HepG2 (cell line): ENCODE measurements at regions not wholly inside any gene's neighbourhood (a gene's known extent, or its start where the extent isn't known, plus 50 kb on each side); places are given as distances from the start of the nearest gene placed in this dataset.

ENCODE experiments used
- ATAC-seq: fragments of 200-7000 bp; cut with Tn5 transposase; 3 replicates; pipeline ENCODE4 v1.9.1; 2020; ENCODE audit warnings: mild to moderate bottlenecking, moderate library complexity
- BruUV-seq: library from RNA; stranded (reverse); fragments of 400-500 nt; replicated peaks from 2 replicates; lab custom pipeline; 2021; lab: Mats Ljungman, UMichigan
- CTCF ChIA-PET: fragments of 300-600 bp; formaldehyde crosslinking; extraction: SDS; loops from one replicate; lab custom pipeline; 2021; ENCODE audit warnings: low total read pairs, inconsistent platforms, low intra/inter-chr PET ratio; lab: Yijun Ruan, JAX
- POLR2A ChIA-PET: fragments of 350-600 bp; sonication (Branson Sonifier 250); formaldehyde crosslinking; loops from one replicate; lab custom pipeline; 2020; ENCODE audit warnings: antibody characterized with exemption, inconsistent platforms; lab: Yijun Ruan, JAX
- DNase-seq: peaks from one replicate; pipeline ENCODE4 v3.0.0-alpha.2; 2015; ENCODE audit warnings: low spot score
- FAIRE-seq: peaks from 3 replicates; lab custom pipeline; 2011; peaks lifted over from hg19 to GRCh38; lab: Jason Lieb, UNC
- H2AFZ ChIP-seq: one replicate; pipeline ENCODE4 v1.6.1; 2011; ENCODE audit warnings: low read length, inconsistent platforms
- H3K27ac ChIP-seq: fragments of 300-600 bp; 3 replicates; pipeline ENCODE4 v1.8.0; 2011; ENCODE audit warnings: mixed run types, mild to moderate bottlenecking, mixed read lengths, low read length, inconsistent platforms; ENCODE audit not compliant: insufficient read depth; ENCODE audit errors: extremely low read length
- H3K27me3 ChIP-seq, 2 experiments: fragments of 200-600 bp in 1 of 2; 2 replicates in 1 of 2; 3 replicates in 1 of 2; pipeline versions ENCODE4 v1.6.0 to v1.8.0; 2011; ENCODE audit warnings: low read length in 2 of 2, mild to moderate bottlenecking in 2 of 2, moderate library complexity in 2 of 2, inconsistent platforms in 1 of 2; ENCODE audit not compliant: insufficient read depth in 2 of 2, control insufficient read depth in 1 of 2
- H3K36me3 ChIP-seq, 2 experiments: fragments of 200-600 bp in 1 of 2; replicated peaks in 1 of 2; 2 replicates in 1 of 2; 3 replicates in 1 of 2; pipeline versions ENCODE4 v1.5.1 to v1.8.0; 2011; ENCODE audit warnings: low read length in 2 of 2, inconsistent platforms in 1 of 2; ENCODE audit not compliant: insufficient read depth in 2 of 2, control insufficient read depth in 1 of 2
- H3K4me1 ChIP-seq: 2 replicates; pipeline ENCODE4 v1.5.1; 2012; ENCODE audit warnings: low read length, inconsistent platforms; ENCODE audit not compliant: insufficient read depth
- H3K4me2 ChIP-seq: 2 replicates; pipeline ENCODE4 v1.6.0; 2011; ENCODE audit warnings: low read depth, low read length, inconsistent platforms
- H3K4me3 ChIP-seq, 3 experiments: fragments of 200-600 bp in 1 of 3; sonication (generic), shearing (Covaris generic) in 1 of 3; replicated peaks in 1 of 3; 2 replicates each; pipeline ENCODE4 v1.5.1; 2011 to 2016; ENCODE audit warnings: low read length in 3 of 3, inconsistent platforms in 2 of 3, low read depth in 2 of 3, mild to moderate bottlenecking in 2 of 3, control low read depth in 1 of 3, mixed read lengths in 1 of 3; ENCODE audit not compliant: insufficient read depth in 1 of 3
- H3K79me2 ChIP-seq: one replicate; pipeline ENCODE4 v1.6.1; 2011; ENCODE audit warnings: low read length, inconsistent platforms; ENCODE audit not compliant: insufficient read depth
- H3K9ac ChIP-seq: 2 replicates; pipeline ENCODE4 v1.6.0; 2011; ENCODE audit warnings: mild to moderate bottlenecking, low read depth, low read length, inconsistent platforms; ENCODE audit not compliant: insufficient read depth
- H3K9me3 ChIP-seq: 2 replicates; pipeline ENCODE4 v1.5.1; 2012; ENCODE audit warnings: mild to moderate bottlenecking, low read length
- H4K20me1 ChIP-seq: 2 replicates; pipeline ENCODE4 v1.6.0; 2011; ENCODE audit warnings: inconsistent platforms, mild to moderate bottlenecking, low read length, moderate library complexity; ENCODE audit not compliant: insufficient read depth
- AKNA ChIP-seq: sonication (generic); formaldehyde crosslinking; IDR thresholded peaks from 2 replicates; pipeline ENCODE4 v1.4.0; 2020; ENCODE audit warnings: missing genetic modification reagents, borderline replicate concordance
- DMAP1 ChIP-seq: IDR thresholded peaks from 2 replicates; pipeline ENCODE4 v1.6.1; 2016
- DNMT1 ChIP-seq: sonication (generic); formaldehyde crosslinking; IDR thresholded peaks from 2 replicates; pipeline ENCODE4 v1.5.1; 2020; ENCODE audit warnings: mild to moderate bottlenecking, missing genetic modification reagents
- DR1 ChIP-seq: sonication (generic); formaldehyde crosslinking; IDR thresholded peaks from 2 replicates; pipeline ENCODE4 v1.8.0; 2021; ENCODE audit warnings: mild to moderate bottlenecking, missing genetic modification reagents, inconsistent platforms
- DZIP1 ChIP-seq: sonication (generic); formaldehyde crosslinking; IDR thresholded peaks from 2 replicates; pipeline ENCODE4 v1.5.0; 2020; ENCODE audit warnings: mild to moderate bottlenecking, missing genetic modification reagents
- HOXA7 ChIP-seq: sonication (generic); formaldehyde crosslinking; IDR thresholded peaks from 2 replicates; pipeline ENCODE4 v1.8.1; 2022; ENCODE audit warnings: mild to moderate bottlenecking, missing genetic modification reagents, moderate library complexity
- KLF11 ChIP-seq: IDR thresholded peaks from 2 replicates; pipeline ENCODE4 v1.6.1; 2016; ENCODE audit warnings: missing compliant biosample characterization
- LBX2 ChIP-seq: sonication (generic); formaldehyde crosslinking; IDR thresholded peaks from 2 replicates; pipeline ENCODE4 v1.5.0; 2020; ENCODE audit warnings: missing genetic modification reagents, mild to moderate bottlenecking, borderline replicate concordance
- MAFF ChIP-seq: IDR thresholded peaks from 2 replicates; pipeline ENCODE4 v1.6.1; 2011; ENCODE audit warnings: low read depth, low read length, improper control_type of control experiment
- MYNN ChIP-seq: sonication (generic); formaldehyde crosslinking; IDR thresholded peaks from 2 replicates; pipeline ENCODE4 v1.4.0; 2020; ENCODE audit warnings: mild to moderate bottlenecking, low read depth, missing genetic modification reagents
- RXRA ChIP-seq: sonication (generic); formaldehyde crosslinking; IDR thresholded peaks from 2 replicates; pipeline ENCODE4 v1.5.1; 2020; ENCODE audit warnings: missing genetic modification reagents
- SNAI1 ChIP-seq: sonication (generic); formaldehyde crosslinking; IDR thresholded peaks from 2 replicates; pipeline ENCODE4 v1.5.0; 2020; ENCODE audit warnings: mild to moderate bottlenecking, missing genetic modification reagents, borderline replicate concordance
- STAT5B ChIP-seq: sonication (generic); formaldehyde crosslinking; IDR thresholded peaks from 2 replicates; pipeline ENCODE4 v1.4.0; 2020; ENCODE audit warnings: missing genetic modification reagents
- TOPORS ChIP-seq: sonication (generic); formaldehyde crosslinking; IDR thresholded peaks from 2 replicates; pipeline ENCODE4 v1.8.0; 2023; ENCODE audit warnings: mild to moderate bottlenecking, missing genetic modification reagents
- TRAFD1 ChIP-seq: sonication (generic); formaldehyde crosslinking; IDR thresholded peaks from 2 replicates; pipeline ENCODE4 v1.5.1; 2020; ENCODE audit warnings: missing genetic modification reagents, mild to moderate bottlenecking, borderline replicate concordance
- ZC3H13 ChIP-seq: sonication (generic); formaldehyde crosslinking; IDR thresholded peaks from 2 replicates; pipeline ENCODE4 v1.8.1; 2023; ENCODE audit warnings: mild to moderate bottlenecking, missing genetic modification reagents, moderate library complexity
- ZKSCAN5 ChIP-seq: sonication (generic); formaldehyde crosslinking; IDR thresholded peaks from 2 replicates; pipeline ENCODE4 v1.5.1; 2020; ENCODE audit warnings: mild to moderate bottlenecking, missing genetic modification reagents
- ZNF572 ChIP-seq: sonication (generic); formaldehyde crosslinking; IDR thresholded peaks from 2 replicates; pipeline ENCODE4 v1.5.1; 2020; ENCODE audit warnings: mild to moderate bottlenecking, missing genetic modification reagents
- WGBS: methylation state at CpG from one replicate; pipeline ENCODE4 v1.1.6; 2017; ENCODE audit warnings: low lambda C conversion rate; 5-methylcytosine and 5-hydroxymethylcytosine counted together
- in situ Hi-C: cut with HindIII; loops from 2 replicates; pipeline ENCODE4 v1.10.0; 2017; ENCODE audit warnings: low pct_unique_long_range_greater_than_20kb; ENCODE audit not compliant: extremely low pct_ligation_motif_present
- intact Hi-C: fragments of 100-400 bp; cut with micrococcal nuclease; formaldehyde crosslinking; loops from one replicate; pipeline ENCODE4 v1.10.0; 2022; ENCODE audit not compliant: unreplicated experiment

- no peaks in the 10 kb centered on the region for H4K20me1 ChIP-seq
- H3K27ac ChIP-seq, result no peak overlapping the region
- no peaks in the 10 kb centered on the region for H3K36me3 ChIP-seq
- ATAC-seq (no peak), DNase-seq (no peak), FAIRE-seq (no peak)
- no peak overlapping the region for H3K9ac ChIP-seq
- WGBS, result 1% methylated on average over 3 of the region's 3 CpGs
- H3K4me1 ChIP-seq, result no peaks in the 10 kb centered on the region
- no TSS peak for BruUV-seq
- no peak overlapping the region for H2AFZ ChIP-seq
- in situ Hi-C loops, result no loop called here
- CTCF ChIA-PET, result no interaction called here
- H3K27me3 ChIP-seq, result no peaks in the 10 kb centered on the region
- no peak overlapping the region for H3K4me2 ChIP-seq
- POLR2A ChIA-PET, result no interaction called here
- peaks cover 5% of the 10 kb centered on the region; the same call in 1 of the 2 replicates for H3K9me3 ChIP-seq
- no peak overlapping the region for H3K4me3 ChIP-seq
- intact Hi-C loops, result no loop called here
- H3K79me2 ChIP-seq, result no peaks in the 10 kb centered on the region
- TF ChIP-seq TOPORS (CRISPR knock-in tag), result no peak
- no peak for TF ChIP-seq HOXA7 (CRISPR knock-in tag)
- TF ChIP-seq DR1 (CRISPR knock-in tag), result no peak
- TF ChIP-seq ZNF572 (CRISPR knock-in tag), result no peak
- TF ChIP-seq MYNN, result no peak
- no peak for TF ChIP-seq DMAP1
- no peak for TF ChIP-seq ZKSCAN5 (CRISPR knock-in tag)
- TF ChIP-seq DZIP1 (CRISPR knock-in tag), result no peak
- TF ChIP-seq LBX2 (CRISPR knock-in tag), result no peak
- TF ChIP-seq KLF11 (CRISPR knock-in tag), result no peak
- TF ChIP-seq ZC3H13 (CRISPR knock-in tag), result no peak
- TF ChIP-seq DNMT1, result no peak
- TF ChIP-seq TRAFD1 (CRISPR knock-in tag), result no peak
- TF ChIP-seq STAT5B (CRISPR knock-in tag), result no peak
- no peak for TF ChIP-seq SNAI1 (CRISPR knock-in tag)
- no peak for TF ChIP-seq AKNA (CRISPR knock-in tag)
- TF ChIP-seq MAFF, result no peak
- no peak for TF ChIP-seq RXRA (CRISPR knock-in tag)
Measured at GRCh38 chr12:43106355-43106754, 445.6 kb downstream of the ADAMTS20 start.
